ENCODE measurements at regions not wholly inside any gene's neighbourhood (a gene's known extent, or its start where the extent isn't known, plus 50 kb on each side); places are given as distances from the start of the nearest gene placed in this dataset.

- no peak for TF ChIP-seq SOX13 (IDR thresholded peaks at IDR 0.05)
- TF ChIP-seq SOX13 (CRISPR knock-in tag; conservative IDR thresholded peaks at IDR 0.05 in 1 of 2, IDR thresholded peaks at IDR 0.05 in 1 of 2): no peak
- TF ChIP-seq KDM1A (CRISPR knock-in tag; IDR thresholded peaks at IDR 0.05): no peak
- no peak for TF ChIP-seq ISX (CRISPR knock-in tag; conservative IDR thresholded peaks at IDR 0.05)
Measured at GRCh38 chr11:115887727-115888126, 383.5 kb upstream of the CADM1 start (continued).

DNA sequence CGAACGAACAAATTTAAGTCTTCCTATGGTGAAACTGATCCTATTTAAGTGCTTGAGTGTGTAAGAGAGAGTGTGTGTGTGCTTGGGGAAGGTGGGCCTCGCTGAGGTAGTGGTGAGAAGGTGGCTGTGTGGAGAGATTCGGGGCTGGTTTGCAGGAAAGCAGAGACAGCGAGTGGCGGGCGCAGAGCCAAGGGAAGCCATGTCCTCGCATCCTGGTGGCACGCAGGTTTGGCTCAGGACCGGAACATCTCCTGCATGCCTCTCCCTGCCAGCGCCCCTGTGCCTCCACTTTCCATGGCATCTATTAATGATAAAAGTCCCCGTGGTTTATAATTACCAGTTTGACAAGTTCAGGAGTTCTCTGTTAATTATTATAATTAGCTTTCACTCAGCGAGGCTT, 383.1 kb upstream of the CADM1 start:
- H2AFZ ChIP-seq (ENCODE audit: low read length): no peak overlapping the region
- H3K27me3 ChIP-seq (ENCODE audit: control insufficient read depth in 1 of 2, insufficient read depth in 2 of 2, low read length in 2 of 2): peaks cover 0 to 28% of the 10 kb centered on the region in 2 experiments; a peak in 3 of 5 replicates
- intact Hi-C loops (cut with micrococcal nuclease; ENCODE audit: unreplicated experiment): no loop called here
- BruUV-seq (replicated peaks): no TSS peak
- H3K27ac ChIP-seq (ENCODE audit: extremely low read length, insufficient read depth, low read length): no peak overlapping the region
- no peak for ATAC-seq
- H3K9me3 ChIP-seq (ENCODE audit: low read length): no peaks in the 10 kb centered on the region
- no peaks in the 10 kb centered on the region for H3K4me1 ChIP-seq (ENCODE audit: insufficient read depth, low read length)
- no peaks in the 10 kb centered on the region for H3K79me2 ChIP-seq (ENCODE audit: insufficient read depth, low read length)
- no peak for TF ChIP-seq RARG (CRISPR knock-in tag; IDR thresholded peaks at IDR 0.05; ENCODE audit: low read depth)
- FAIRE-seq: no peak
- no peaks in the 10 kb centered on the region for H4K20me1 ChIP-seq (ENCODE audit: insufficient read depth, low read length)
- in situ Hi-C loops (cut with HindIII; ENCODE audit: extremely low pct_ligation_motif_present, low pct_unique_long_range_greater_than_20kb): no loop called here
- DNase-seq (ENCODE audit: low spot score): no peak
- no peak overlapping the region for H3K9ac ChIP-seq (ENCODE audit: insufficient read depth, low read depth, low read length)
- ChIA-PET CTCF (ENCODE audit: low intra/inter-chr PET ratio, low total read pairs) (no interaction called here), POLR2A (no interaction called here)
- 24% methylated on average over 13 of the region's 13 CpGs for WGBS (ENCODE audit: low lambda C conversion rate)
- no peak overlapping the region for H3K4me3 ChIP-seq (replicated peaks in 1 of 3; ENCODE audit: insufficient read depth in 1 of 3, low read depth in 2 of 3, low read length in 3 of 3)
- no peaks in the 10 kb centered on the region for H3K36me3 ChIP-seq (replicated peaks in 1 of 2; ENCODE audit: control insufficient read depth in 1 of 2, insufficient read depth in 2 of 2, low read length in 2 of 2)
- H3K4me2 ChIP-seq (ENCODE audit: low read depth, low read length): no peak overlapping the region

GRCh38 chr11:115886422-115886733, 382.2 kb upstream of the CADM1 start:
- Histone ChIP-seq H4K20me1 (ENCODE audit: insufficient read depth, low read length) (no peaks in the 10 kb centered on the region), H3K27me3 (ENCODE audit: control insufficient read depth in 1 of 2, insufficient read depth in 2 of 2, low read length in 2 of 2) (peaks cover 0 to 28% of the 10 kb centered on the region in 2 experiments; a peak in 3 of 5 replicates), H3K4me3 (replicated peaks in 1 of 3; ENCODE audit: insufficient read depth in 1 of 3, low read depth in 2 of 3, low read length in 3 of 3) (no peak overlapping the region), H3K27ac (ENCODE audit: extremely low read length, insufficient read depth, low read length) (no peak overlapping the region), H3K36me3 (replicated peaks in 1 of 2; ENCODE audit: control insufficient read depth in 1 of 2, insufficient read depth in 2 of 2, low read length in 2 of 2) (no peaks in the 10 kb centered on the region), H2AFZ (ENCODE audit: low read length) (no peak overlapping the region), H3K9me3 (ENCODE audit: low read length) (no peaks in the 10 kb centered on the region; the same call in 1 of the 2 replicates), H3K9ac (ENCODE audit: insufficient read depth, low read depth, low read length) (no peak overlapping the region), H3K4me1 (ENCODE audit: insufficient read depth, low read length) (no peaks in the 10 kb centered on the region), H3K4me2 (ENCODE audit: low read depth, low read length) (no peak overlapping the region), H3K79me2 (ENCODE audit: insufficient read depth, low read length) (no peaks in the 10 kb centered on the region)
- BruUV-seq (replicated peaks): no TSS peak
- DNase-seq (ENCODE audit: low spot score) (no peak), ATAC-seq (no peak), FAIRE-seq (no peak)
- in situ Hi-C loops (cut with HindIII; ENCODE audit: extremely low pct_ligation_motif_present, low pct_unique_long_range_greater_than_20kb): no loop called here
- ChIA-PET POLR2A (no interaction called here), CTCF (ENCODE audit: low intra/inter-chr PET ratio, low total read pairs) (no interaction called here)
- intact Hi-C loops (cut with micrococcal nuclease; ENCODE audit: unreplicated experiment): no loop called here
- WGBS (ENCODE audit: low lambda C conversion rate): 0% methylated on average over 2 of the region's 5 CpGs
- no peak for TF ChIP-seq RFXAP (CRISPR knock-in tag; IDR thresholded peaks at IDR 0.05; ENCODE audit: borderline replicate concordance)
- TF ChIP-seq ZSCAN25 (CRISPR knock-in tag; IDR thresholded peaks at IDR 0.05): no peak
- TF ChIP-seq POGK (CRISPR knock-in tag; conservative IDR thresholded peaks at IDR 0.05): no peak
- no peak for TF ChIP-seq NR1H2 (CRISPR knock-in tag; IDR thresholded peaks at IDR 0.05; ENCODE audit: borderline replicate concordance, low read depth)
- TF ChIP-seq, protein P1, sequence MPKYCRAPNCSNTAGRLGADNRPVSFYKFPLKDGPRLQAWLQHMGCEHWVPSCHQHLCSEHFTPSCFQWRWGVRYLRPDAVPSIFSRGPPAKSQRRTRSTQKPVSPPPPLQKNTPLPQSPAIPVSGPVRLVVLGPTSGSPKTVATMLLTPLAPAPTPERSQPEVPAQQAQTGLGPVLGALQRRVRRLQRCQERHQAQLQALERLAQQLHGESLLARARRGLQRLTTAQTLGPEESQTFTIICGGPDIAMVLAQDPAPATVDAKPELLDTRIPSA (CRISPR knock-in tag; IDR thresholded peaks at IDR 0.05; ENCODE audit: borderline replicate concordance): no peak
- no peak for TF ChIP-seq ZNF343 (CRISPR knock-in tag; IDR thresholded peaks at IDR 0.05)
- TF ChIP-seq, protein P2, sequence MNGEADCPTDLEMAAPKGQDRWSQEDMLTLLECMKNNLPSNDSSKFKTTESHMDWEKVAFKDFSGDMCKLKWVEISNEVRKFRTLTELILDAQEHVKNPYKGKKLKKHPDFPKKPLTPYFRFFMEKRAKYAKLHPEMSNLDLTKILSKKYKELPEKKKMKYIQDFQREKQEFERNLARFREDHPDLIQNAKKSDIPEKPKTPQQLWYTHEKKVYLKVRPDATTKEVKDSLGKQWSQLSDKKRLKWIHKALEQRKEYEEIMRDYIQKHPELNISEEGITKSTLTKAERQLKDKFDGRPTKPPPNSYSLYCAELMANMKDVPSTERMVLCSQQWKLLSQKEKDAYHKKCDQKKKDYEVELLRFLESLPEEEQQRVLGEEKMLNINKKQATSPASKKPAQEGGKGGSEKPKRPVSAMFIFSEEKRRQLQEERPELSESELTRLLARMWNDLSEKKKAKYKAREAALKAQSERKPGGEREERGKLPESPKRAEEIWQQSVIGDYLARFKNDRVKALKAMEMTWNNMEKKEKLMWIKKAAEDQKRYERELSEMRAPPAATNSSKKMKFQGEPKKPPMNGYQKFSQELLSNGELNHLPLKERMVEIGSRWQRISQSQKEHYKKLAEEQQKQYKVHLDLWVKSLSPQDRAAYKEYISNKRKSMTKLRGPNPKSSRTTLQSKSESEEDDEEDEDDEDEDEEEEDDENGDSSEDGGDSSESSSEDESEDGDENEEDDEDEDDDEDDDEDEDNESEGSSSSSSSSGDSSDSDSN (CRISPR knock-in tag; IDR thresholded peaks at IDR 0.05): no peak

All from HepG2 (cell line).